ENCODE measurements at regions not wholly inside any gene's neighbourhood (a gene's known extent, or its start where the extent isn't known, plus 50 kb on each side); places are given as distances from the start of the nearest gene placed in this dataset.

DNA sequence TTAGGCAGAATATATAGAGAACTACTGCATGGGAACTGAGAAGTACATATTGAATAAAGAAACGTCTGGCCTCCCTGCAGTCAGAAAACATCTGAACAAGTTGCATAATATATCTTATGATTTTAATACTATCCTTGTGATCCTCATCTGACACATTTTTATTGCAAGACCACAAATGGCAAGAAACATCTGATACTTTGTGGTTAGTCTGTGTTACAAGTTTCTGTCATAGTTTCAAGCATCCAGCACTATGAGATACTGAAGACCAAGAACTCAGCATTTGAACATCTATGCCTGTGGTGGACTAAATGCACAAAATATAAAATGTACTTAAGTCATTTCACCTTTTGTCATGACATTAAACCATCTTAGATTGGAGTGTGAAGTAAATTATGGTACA lies 1175.8 kb upstream of the MIR17HG start:
- TF ChIP-seq GATA3 (IDR thresholded peaks at IDR 0.05; ENCODE audit: low read depth, low read length), result no peak
- TF ChIP-seq GATA2 (IDR thresholded peaks at IDR 0.05; ENCODE audit: low read depth, low read length), result no peak

Measured in SH-SY5Y (cell line).